ENCODE measurements at regions not wholly inside any gene's neighbourhood (a gene's known extent, or its start where the extent isn't known, plus 50 kb on each side); places are given as distances from the start of the nearest gene placed in this dataset.

- TF ChIP-seq, protein P1, sequence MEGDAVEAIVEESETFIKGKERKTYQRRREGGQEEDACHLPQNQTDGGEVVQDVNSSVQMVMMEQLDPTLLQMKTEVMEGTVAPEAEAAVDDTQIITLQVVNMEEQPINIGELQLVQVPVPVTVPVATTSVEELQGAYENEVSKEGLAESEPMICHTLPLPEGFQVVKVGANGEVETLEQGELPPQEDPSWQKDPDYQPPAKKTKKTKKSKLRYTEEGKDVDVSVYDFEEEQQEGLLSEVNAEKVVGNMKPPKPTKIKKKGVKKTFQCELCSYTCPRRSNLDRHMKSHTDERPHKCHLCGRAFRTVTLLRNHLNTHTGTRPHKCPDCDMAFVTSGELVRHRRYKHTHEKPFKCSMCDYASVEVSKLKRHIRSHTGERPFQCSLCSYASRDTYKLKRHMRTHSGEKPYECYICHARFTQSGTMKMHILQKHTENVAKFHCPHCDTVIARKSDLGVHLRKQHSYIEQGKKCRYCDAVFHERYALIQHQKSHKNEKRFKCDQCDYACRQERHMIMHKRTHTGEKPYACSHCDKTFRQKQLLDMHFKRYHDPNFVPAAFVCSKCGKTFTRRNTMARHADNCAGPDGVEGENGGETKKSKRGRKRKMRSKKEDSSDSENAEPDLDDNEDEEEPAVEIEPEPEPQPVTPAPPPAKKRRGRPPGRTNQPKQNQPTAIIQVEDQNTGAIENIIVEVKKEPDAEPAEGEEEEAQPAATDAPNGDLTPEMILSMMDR (IDR thresholded peaks at IDR 0.05; ENCODE audit: low read depth, low read length), result no peak
- Histone ChIP-seq H3K27me3 (ENCODE audit: insufficient read depth, low read depth, severe bottlenecking) (no peaks in the 10 kb centered on the region), H3K4me3 (ENCODE audit: low read depth, low read length) (no peak overlapping the region), H3K36me3 (no peaks in the 10 kb centered on the region), H3K9me3 (ENCODE audit: severe bottlenecking) (peaks cover 5% of the 10 kb centered on the region), H3K27ac (no peak overlapping the region)
- DNase-seq, result no peak
Observed at GRCh38 chr15:36335659-36336058, 243.8 kb upstream of the CDIN1 start.

DNA sequence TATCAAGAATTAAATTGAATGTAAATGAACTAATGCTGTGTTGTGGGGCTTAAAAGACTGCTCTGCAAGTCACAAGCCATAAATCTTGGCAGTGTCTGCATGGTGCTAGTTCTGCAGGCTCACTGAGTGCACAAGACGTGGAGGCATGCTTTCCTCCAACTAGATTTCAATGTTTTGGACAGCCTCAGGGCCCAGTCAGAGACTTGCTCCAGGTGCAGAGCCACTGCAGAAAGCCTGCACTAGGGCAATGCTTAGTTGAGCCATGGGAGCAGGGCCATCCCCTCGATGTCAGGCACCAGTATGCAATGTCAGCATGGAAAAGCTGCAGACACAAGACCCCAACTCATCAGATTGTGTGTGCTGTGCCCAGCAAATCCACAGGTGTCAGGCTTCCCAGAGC lies 234.5 kb upstream of the CDIN1 start:
- no peak for DNase-seq
- H3K4me3 ChIP-seq (ENCODE audit: low read depth, low read length), result no peak overlapping the region
- H3K27me3 ChIP-seq (ENCODE audit: insufficient read depth, low read depth, severe bottlenecking), result no peaks in the 10 kb centered on the region
- no peaks in the 10 kb centered on the region for H3K9me3 ChIP-seq (ENCODE audit: severe bottlenecking)
- TF ChIP-seq, protein P1 (IDR thresholded peaks at IDR 0.05; ENCODE audit: low read depth, low read length), result no peak
- no peaks in the 10 kb centered on the region for H3K36me3 ChIP-seq
- H3K27ac ChIP-seq, result no peak overlapping the region

- no peak overlapping the region for H3K27ac ChIP-seq
- no peaks in the 10 kb centered on the region for H3K27me3 ChIP-seq (ENCODE audit: insufficient read depth, low read depth, severe bottlenecking)
- no peak overlapping the region for H3K4me3 ChIP-seq (ENCODE audit: low read depth, low read length)
- DNase-seq, result no peak
- TF ChIP-seq, protein P1 (IDR thresholded peaks at IDR 0.05; ENCODE audit: low read depth, low read length), result no peak
- H3K36me3 ChIP-seq, result no peaks in the 10 kb centered on the region
- H3K9me3 ChIP-seq (ENCODE audit: severe bottlenecking), result no peaks in the 10 kb centered on the region
Observed at GRCh38 chr15:36347272-36347858, 232.1 kb upstream of the CDIN1 start.

GRCh38 chr15:36356466-36356865 lies 223.0 kb upstream of the CDIN1 start:
- TF ChIP-seq, protein P1 (IDR thresholded peaks at IDR 0.05; ENCODE audit: low read depth, low read length), result no peak
- no peak overlapping the region for H3K27ac ChIP-seq
- no peak overlapping the region for H3K4me3 ChIP-seq (ENCODE audit: low read depth, low read length)
- H3K9me3 ChIP-seq (ENCODE audit: severe bottlenecking), result no peaks in the 10 kb centered on the region
- H3K27me3 ChIP-seq (ENCODE audit: insufficient read depth, low read depth, severe bottlenecking), result no peaks in the 10 kb centered on the region
- no peaks in the 10 kb centered on the region for H3K36me3 ChIP-seq
- DNase-seq, result no peak

- H3K9me3 ChIP-seq (ENCODE audit: severe bottlenecking), result no peaks in the 10 kb centered on the region
- DNase-seq, result no peak
- no peaks in the 10 kb centered on the region for H3K36me3 ChIP-seq
- TF ChIP-seq, protein P1 (IDR thresholded peaks at IDR 0.05; ENCODE audit: low read depth, low read length), result no peak
- H3K4me3 ChIP-seq (ENCODE audit: low read depth, low read length), result no peak overlapping the region
- no peak overlapping the region for H3K27ac ChIP-seq
- H3K27me3 ChIP-seq (ENCODE audit: insufficient read depth, low read depth, severe bottlenecking), result no peaks in the 10 kb centered on the region
Observed at GRCh38 chr15:36356978-36357601, 222.3 kb upstream of the CDIN1 start.

- DNase-seq, result no peak
Observed at GRCh38 chr15:36358094-36358493, 221.3 kb upstream of the CDIN1 start.

More at GRCh38 chr15:36358094-36358493, 221.3 kb upstream of the CDIN1 start:
- Histone ChIP-seq H3K27me3 (ENCODE audit: insufficient read depth, low read depth, severe bottlenecking) (no peaks in the 10 kb centered on the region), H3K36me3 (no peaks in the 10 kb centered on the region), H3K9me3 (ENCODE audit: severe bottlenecking) (no peaks in the 10 kb centered on the region), H3K27ac (no peak overlapping the region), H3K4me3 (ENCODE audit: low read depth, low read length) (no peak overlapping the region)
- TF ChIP-seq, protein P1 (IDR thresholded peaks at IDR 0.05; ENCODE audit: low read depth, low read length), result no peak
